K562 (cell line): ENCODE measurements at regions not wholly inside any gene's neighbourhood (a gene's known extent, or its start where the extent isn't known, plus 50 kb on each side); places are given as distances from the start of the nearest gene placed in this dataset.

ENCODE experiments used
- ARID2 ChIP-seq: fragments of 450-650 bp; IDR thresholded peaks from 2 replicates; pipeline ENCODE4 v1.6.1; 2017; ENCODE audit warnings: antibody characterized with exemption, mild to moderate bottlenecking
- CTCF ChIP-seq, 3 experiments: IDR thresholded peaks in 2 of 3; conservative IDR thresholded peaks in 1 of 3; 2 replicates each; pipeline ENCODE4 v1.5.1; 2011 to 2012; ENCODE audit warnings: low read length in 3 of 3, mild to moderate bottlenecking in 3 of 3, control low read depth in 2 of 3, improper control_type of control experiment in 1 of 3, inconsistent platforms in 1 of 3, low read depth in 1 of 3, mixed read lengths in 1 of 3, moderate library complexity in 1 of 3; ENCODE audit not compliant: insufficient read depth in 2 of 3
- FOXA1 ChIP-seq: fragments of 450-650 bp; IDR thresholded peaks from 2 replicates; pipeline ENCODE4 v1.6.1; 2016; ENCODE audit warnings: mild to moderate bottlenecking, borderline replicate concordance
- JUNB ChIP-seq: fragments of 450-650 bp; formaldehyde crosslinking; conservative IDR thresholded peaks from 2 replicates; pipeline ENCODE4 v1.4.0; 2020; ENCODE audit warnings: mild to moderate bottlenecking
- KLF1 ChIP-seq: fragments of 450-650 bp; IDR thresholded peaks from 2 replicates; pipeline ENCODE4 v1.6.1; 2016; ENCODE audit warnings: missing genetic modification characterization, missing compliant biosample characterization
- NFYB ChIP-seq: IDR thresholded peaks from 2 replicates; pipeline ENCODE4 v1.6.1; 2011; ENCODE audit warnings: mild to moderate bottlenecking, moderate library complexity; ENCODE audit not compliant: insufficient read length; ENCODE audit errors: extremely low read depth
- PHF8 ChIP-seq: fragments of 200-600 bp; sonication (generic); IDR thresholded peaks from 2 replicates; pipeline ENCODE4 v1.6.1; 2012; ENCODE audit warnings: mixed run types, mild to moderate bottlenecking, inconsistent platforms, low read length, moderate library complexity, borderline replicate concordance
- RBBP5 ChIP-seq: fragments of 200-600 bp; sonication (generic); IDR thresholded peaks from 2 replicates; pipeline ENCODE4 v1.6.1; 2012; ENCODE audit warnings: borderline replicate concordance, mild to moderate bottlenecking, low read length, control low read depth, inconsistent platforms; ENCODE audit not compliant: insufficient read depth, poor library complexity, severe bottlenecking
- REST ChIP-seq, 2 experiments: fragments of 450-650 bp; formaldehyde crosslinking in 1 of 2; IDR thresholded peaks; 2 replicates each; pipeline versions ENCODE4 v1.4.0 to v1.6.1; 2014 to 2020; ENCODE audit warnings: mild to moderate bottlenecking in 2 of 2, borderline replicate concordance in 1 of 2, low read depth in 1 of 2
- TEAD4 ChIP-seq, 2 experiments: sonication (generic) in 1 of 2; formaldehyde crosslinking in 1 of 2; IDR thresholded peaks; 2 replicates each; pipeline versions ENCODE4 v1.6.1 to v1.8.0; 2012 to 2022; ENCODE audit warnings: borderline replicate concordance in 1 of 2, inconsistent platforms in 1 of 2, low read length in 1 of 2, mild to moderate bottlenecking in 1 of 2, missing genetic modification reagents in 1 of 2
- TGIF2 ChIP-seq: sonication (generic); formaldehyde crosslinking; IDR thresholded peaks from 2 replicates; pipeline ENCODE4 v1.8.1; 2022; ENCODE audit warnings: mild to moderate bottlenecking, missing genetic modification reagents, moderate library complexity
- TRIM28 ChIP-seq: fragments of 450-650 bp; IDR thresholded peaks from 2 replicates; pipeline ENCODE4 v1.6.1; 2017

GRCh38 chr4:187883049-187883448, 112.5 kb upstream of the ZFP42 start:
- no peak for TF ChIP-seq REST (IDR thresholded peaks at IDR 0.05; ENCODE audit: borderline replicate concordance)
- no peak for TF ChIP-seq REST (CRISPR knock-in tag; IDR thresholded peaks at IDR 0.05; ENCODE audit: low read depth)
- no peak for TF ChIP-seq KLF1
- TF ChIP-seq CTCF (IDR thresholded peaks at IDR 0.05 in 2 of 3, conservative IDR thresholded peaks at IDR 0.05 in 1 of 3; ENCODE audit: insufficient read depth in 2 of 3, low read depth in 1 of 3, low read length in 3 of 3) = no peak
- no peak for TF ChIP-seq FOXA1
- no peak for TF ChIP-seq NFYB
- TF ChIP-seq PHF8 = no peak
- TF ChIP-seq RBBP5 = no peak
- TF ChIP-seq TGIF2 (CRISPR knock-in tag) = no peak
- TF ChIP-seq TRIM28 = no peak
- TF ChIP-seq ARID2 = no peak
- no peak for TF ChIP-seq TEAD4 (IDR thresholded peaks at IDR 0.05; ENCODE audit: low read length)
- no peak for TF ChIP-seq TEAD4 (CRISPR knock-in tag; IDR thresholded peaks at IDR 0.05; ENCODE audit: borderline replicate concordance)
- TF ChIP-seq JUNB (CRISPR knock-in tag) = no peak
